Stimulated activated CD8-positive, alpha-beta memory T cell treated with anti-CD3 and anti-CD28 coated beads, Interleukin-12 subunit alpha, Interleukin-12 subunit beta, amount 100 ng/mL, for 24 hours (primary cell): ENCODE measurements at regions not wholly inside any gene's neighbourhood (a gene's known extent, or its start where the extent isn't known, plus 50 kb on each side); places are given as distances from the start of the nearest gene placed in this dataset.

Experiments used
- DNase-seq: peaks from one replicate; pipeline ENCODE4 v3.0.0-alpha.2; 2020; ENCODE audit errors: extremely low read depth

DNA sequence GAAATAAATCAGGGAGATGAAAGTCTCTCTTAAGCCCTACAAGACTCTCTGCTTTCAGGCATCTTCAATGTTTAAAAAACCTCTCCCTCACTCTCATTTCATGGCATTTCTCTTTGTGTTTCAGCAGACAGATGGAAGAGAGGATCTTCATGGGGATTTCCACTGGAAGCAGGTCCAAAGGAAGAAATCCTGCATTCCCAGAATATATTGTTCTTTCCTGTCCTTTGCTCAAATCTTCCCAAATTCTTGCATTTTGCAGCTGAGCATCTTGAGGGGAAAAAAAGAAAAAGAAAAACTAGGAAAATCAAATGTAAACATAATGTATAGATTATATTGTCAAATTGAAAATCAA, 382.2 kb downstream of the ENC1 start:
- no peak for DNase-seq

DNA sequence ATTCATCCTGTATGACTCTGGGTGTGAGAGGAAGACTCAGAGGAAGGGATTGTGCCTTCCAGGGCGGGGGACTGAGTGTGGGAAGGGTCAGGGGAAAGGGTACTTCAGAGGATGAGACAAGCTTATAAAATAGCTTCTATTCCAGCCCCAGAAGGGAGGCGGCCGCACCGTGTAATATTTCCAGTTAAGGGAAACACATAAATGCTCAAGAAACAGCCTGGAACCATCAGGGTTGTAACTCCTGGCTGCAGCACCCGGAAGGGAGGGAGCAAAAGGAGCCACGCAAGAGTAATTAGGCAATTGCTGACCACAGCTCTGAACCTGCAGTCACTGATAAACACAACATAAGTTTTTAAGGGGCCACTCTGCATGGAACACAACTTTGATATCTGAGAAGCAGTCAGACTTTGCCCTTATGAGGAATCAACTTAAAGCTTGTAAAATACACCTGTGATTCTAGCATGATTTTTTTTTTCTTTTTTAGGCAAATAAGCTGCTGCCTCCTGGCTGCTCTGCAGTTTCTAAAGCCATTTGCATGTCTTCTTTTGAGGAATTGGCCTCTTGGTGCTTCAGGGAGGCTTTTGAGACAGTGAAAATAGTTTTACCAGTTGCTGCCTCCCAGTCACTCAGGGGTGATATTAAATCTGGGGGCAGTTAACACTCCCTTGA, 382.7 kb downstream of the ENC1 start:
- DNase-seq, result no peak

DNA sequence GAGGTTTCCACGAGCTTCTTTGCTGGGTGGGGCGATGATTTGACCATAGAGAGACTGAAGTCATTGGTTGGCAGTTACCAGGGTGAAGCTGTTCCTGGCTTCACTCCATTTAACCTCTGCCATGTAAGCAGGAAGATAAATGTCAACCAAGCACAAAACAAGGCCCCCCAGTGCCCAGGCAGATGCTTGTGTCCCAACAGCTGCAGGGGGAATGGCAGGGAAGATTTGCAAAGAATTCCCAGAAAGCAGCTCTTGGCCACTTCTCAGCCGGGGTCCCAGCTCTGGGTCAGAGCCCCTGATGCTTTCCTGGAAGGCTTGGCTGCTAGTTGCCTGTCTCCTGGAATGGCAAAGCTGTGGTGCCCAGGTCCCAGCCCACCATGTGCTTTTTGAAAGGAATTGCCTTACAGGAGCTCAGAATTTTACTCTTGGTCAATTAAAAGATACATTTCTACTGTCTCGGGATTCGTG, 383.4 kb downstream of the ENC1 start:
- DNase-seq, result no peak

DNA sequence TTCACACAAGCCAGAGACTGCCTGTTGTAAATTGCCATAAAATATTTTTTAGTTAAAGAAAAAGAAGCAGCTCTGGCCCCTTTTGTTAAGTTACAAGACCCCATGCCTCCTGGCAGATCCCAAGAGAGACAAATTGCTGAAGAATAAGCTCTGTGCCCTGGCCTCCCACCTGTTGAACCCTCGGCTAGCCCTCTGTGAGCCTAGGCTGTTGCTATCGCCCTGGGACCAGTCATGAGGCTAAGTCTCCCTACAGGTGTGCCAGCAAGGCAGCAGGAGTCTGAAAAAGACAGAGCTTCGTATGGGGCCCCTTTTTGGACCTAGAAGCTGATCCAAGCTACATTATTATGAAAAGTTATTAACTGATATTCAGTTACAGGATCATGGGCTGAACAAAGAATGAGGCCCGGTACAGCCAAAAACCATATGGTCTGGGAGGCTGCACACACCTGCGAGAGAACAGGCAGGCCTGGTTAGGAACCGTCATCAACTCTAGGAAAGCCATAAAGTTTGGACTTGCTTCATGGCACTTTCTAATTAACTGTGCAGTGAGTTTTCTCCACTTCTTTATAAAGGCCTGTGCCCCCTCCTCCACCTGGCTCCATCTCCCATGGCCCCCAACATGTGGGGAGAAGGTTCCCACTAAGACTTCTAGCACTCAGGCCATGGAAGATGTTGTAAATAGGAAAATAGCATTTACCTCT, 384.7 kb downstream of the ENC1 start:
- DNase-seq, result no peak

DNA sequence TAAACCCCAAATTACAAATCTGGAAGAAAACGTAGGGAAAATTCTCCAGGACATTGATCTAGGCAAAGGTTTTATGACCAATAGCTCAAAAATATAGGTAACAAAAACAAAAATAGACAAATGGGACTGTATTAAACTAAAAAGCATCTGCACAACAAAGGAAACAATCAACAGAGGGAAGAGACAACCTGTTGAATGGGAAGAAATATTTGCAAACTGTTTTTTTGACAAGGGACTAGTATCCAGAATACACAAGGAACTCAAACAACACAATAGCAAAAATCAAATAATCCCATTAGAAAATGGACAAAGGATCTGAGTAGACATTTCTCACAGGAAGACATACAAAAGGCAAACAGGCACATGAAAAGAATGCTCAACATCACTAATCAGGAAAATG, 386.3 kb downstream of the ENC1 start:
- DNase-seq, result no peak

DNA sequence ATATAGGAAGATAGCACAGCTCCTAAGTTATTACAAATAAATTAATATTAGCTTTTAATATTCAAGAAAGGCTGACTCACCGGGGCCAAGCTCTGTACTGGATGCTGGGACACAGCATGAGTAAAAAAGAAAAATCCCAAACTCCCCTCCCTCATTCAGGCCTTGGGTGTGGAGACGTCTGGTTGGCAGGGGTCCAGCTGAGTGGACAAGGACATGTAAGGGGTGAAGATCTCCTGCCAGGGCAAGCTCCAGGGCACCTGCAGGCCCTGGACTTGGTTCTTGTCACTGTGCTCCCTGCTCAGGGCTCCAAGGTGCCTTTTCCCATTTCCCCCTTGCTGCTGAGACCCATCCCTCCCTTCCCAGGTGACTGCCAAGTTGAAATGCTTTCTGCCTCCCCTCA, 388.5 kb downstream of the ENC1 start:
- no peak for DNase-seq

DNA sequence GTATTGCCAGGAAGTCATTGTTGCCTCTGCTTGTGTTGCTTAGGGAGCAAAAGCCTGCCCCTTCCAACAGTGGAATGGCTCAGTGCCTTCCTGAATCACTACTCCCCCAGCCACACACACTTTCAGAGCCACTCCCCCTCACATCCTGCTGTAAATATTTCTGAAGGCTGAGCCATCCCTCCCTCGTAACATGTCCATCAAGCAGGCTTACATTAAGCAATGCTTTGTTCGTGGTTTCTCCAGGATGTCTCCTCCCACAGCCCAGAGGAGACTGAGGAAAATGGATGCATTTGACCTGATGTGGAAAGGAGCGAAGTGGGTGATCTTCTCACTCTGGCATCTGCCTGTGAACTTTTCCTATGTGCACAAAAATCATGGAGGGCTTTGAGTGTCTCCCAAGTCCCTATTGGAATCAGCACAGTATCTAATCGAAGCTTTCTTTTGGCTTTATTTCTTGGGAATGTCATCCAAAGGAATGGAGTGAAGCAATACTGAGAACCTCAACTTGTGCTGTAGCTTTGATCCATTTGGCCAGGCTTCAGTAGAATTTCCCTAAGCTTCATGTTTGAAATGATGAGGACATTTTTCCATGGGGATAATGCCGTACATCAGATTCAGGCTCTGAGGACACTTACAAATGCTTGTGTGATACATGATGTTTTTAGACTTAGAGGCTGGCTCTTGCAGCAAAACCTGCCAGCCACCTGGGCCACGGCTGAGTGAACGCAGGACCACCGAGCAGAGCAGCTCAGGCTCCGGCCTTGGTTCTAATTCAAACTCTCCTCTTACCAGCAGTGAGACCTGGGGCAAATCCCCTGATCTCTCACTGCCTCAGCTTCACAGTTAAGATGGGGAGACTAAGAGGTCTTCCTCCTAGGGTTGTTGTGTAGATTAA, 389.1 kb downstream of the ENC1 start:
- DNase-seq, result no peak

DNA sequence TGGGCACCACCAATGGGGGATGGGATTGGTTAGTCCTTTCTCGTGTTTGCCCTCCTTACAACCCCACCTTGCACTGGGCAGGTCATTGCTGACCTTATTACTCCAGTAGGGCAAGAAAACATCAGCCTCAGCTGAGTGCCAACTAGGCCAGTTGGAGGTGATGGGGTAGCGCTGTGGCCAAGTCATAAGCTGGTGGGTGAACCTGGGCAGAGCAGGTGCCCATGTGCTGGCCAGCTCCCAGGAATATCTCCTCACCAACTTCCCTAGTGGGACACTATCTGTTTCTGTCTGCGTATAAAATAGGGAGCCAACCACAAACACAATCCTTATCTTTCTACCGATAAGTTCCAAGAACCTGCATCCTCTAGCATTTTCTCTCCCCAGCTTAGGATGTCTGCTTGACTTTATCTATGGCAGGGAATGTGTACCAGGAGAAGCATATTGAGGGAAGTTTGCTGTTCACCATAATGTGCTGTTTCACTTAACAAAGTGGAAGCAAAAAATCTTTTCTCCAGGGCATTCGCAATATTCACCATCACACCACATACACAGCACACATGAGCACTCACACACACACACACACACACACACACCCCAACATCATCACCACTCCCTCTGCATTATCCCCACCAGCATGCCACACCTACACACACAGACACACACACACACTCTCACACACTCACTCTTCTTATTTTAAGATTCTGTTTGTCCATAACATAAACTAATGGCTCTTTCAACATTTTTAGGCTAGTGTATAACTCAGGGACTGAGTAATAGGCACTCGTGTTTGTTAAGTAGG, 390.0 kb downstream of the ENC1 start:
- no peak for DNase-seq

DNA sequence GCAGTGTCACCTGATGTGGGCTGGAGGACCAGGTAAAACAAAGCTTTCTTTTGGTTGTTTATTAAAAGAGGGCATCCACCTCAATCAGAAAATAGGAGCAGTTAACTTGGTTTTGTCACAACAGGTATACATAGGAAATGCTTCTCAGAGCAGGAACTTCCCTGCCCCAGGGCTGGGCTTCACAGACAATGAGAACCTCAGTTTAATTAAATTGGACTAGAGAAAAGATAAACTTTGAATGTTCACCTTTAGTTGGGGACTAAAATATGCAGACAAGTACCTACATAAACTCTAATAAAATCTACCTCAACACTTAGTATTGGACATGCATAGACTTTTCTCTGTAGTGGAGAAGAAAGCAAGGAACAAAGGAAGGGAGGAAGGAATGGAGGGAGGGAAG, 392.0 kb downstream of the ENC1 start:
- no peak for DNase-seq

DNA sequence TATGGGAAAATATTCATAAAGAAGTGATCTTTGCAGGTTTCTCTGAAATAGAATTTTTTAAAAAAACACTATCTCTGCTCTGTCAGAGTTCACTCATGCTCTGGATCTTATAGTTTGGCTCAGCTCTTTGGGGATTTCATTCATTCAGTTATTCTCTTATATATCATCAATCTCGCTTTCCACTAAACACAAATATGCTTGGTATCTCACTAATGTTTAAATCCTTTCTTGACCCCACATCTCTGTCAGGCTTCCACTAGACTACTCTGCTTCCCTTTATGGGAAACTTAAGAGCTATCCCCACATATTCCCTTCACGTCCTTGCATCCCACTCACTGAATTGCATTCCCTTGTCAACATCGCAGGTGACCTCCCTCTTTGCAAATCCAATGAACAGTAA, 396.1 kb downstream of the ENC1 start:
- DNase-seq, result no peak

DNA sequence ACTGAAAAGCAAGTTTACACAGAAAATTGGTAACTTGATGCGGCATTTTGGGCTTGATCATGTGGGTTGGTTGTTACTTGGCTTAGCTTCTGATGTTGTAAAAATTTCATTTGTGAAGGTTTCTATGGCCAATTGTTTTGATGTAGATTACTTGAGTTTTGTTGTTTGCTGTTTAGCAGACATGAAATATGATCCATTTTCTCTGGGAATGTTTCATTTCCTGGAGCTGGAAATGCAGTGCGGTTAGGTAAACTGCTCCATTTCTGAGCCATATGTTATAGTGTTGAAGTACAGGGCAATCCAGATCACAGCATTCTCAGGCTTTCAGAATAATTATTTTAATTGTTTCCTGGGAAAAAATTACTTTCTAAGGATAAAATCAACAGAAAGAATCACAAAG, 396.9 kb downstream of the ENC1 start:
- DNase-seq, result no peak

DNA sequence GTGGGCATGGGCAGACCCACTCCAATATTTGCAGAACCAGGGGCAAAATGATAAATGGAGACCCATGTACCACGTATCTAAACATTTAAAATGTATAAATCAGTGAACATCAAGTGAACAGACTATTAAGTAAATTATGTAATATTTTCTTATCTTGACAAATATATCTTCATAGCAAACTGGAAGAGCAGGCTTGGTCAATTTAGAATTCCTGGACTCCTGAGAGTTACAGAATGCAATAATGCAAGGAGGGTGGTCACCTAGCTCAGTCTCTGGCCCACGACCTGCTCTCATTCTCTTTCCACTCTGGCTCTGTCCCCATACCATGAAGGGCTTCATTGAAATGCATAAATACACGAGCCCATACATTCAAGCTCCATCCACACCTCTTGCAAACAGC, 398.0 kb downstream of the ENC1 start:
- no peak for DNase-seq

DNA sequence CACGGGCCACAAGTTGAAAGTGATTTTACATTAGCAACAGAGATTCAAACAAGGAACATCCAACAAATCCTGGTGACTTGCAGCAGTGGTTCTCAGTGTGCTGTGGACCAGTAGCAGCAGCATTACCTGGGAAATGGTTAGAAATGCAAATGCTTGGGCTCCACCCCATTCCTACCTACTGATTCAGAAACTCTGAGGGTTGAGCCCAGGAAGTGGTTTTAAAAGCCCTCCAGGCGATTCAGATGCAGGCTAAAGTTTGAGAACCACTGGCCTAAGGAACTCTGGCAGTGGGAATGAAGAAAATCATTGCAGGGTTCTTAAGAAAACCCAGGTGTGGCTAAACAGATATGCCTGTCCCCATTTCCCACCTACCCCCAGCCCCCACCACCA, 398.8 kb downstream of the ENC1 start:
- DNase-seq, result no peak

DNA sequence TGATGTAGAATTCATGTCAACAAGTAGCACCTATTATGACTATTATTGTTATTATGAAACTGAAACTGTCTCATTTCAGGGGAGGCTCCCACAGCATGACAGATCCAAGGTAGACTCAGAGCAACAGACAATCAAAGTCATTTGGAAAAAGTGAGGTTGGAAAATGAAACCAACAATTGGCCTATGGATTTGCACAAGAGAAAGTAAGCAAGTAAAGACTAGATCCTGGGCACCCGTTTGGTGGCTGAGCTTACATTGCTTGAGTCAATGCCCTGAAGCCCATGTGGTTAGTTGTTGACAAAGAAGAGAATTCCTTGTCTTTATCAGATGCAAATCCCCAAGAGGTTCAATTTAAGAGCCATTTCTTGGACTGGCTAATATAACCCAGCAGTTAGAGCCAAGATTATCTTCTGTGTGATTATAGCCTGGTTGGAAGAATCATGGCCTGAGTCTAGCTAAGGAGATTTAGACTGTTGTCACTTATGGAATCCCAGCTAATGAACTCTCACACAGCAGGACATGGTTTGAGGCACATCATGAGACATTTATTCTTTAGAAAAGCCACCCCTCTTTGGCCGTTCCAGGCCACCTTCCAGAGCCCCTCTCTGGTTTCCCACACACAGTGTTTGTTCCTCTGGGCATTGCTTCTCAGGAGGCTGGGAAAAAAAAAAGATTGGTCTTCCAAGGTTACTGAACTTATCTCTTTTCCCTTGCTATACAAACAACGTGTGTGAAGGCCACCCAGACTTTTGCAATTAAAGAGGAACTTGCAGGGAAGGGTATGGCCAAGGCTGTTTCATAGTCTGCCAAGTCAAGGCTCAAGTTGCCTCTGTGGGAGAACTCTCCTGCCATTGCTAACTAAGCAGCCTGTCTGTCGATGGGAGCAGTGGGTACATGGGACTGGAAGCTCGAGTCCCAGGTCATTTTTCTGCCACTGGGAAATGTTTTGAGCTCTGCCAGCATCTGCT, 399.5 kb downstream of the ENC1 start:
- DNase-seq, result no peak

DNA sequence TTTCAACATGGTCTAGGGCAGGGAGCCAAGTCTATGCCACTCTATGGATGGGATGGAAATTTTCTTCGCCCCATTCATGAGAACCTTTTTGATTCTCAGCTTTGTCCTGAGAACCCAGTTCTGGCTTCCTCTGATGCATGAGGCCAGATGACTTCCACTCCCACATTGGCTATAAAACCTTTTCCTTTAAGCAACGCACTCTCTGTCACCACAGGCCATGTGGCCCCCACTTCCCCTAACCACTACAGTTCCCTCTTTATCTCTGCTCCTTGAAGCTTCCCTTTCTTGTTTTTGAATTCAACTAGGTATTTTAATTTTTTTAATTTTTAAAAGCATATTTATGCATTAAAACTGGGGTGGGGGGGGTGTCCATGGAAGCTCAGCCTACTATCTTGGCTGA, 401.3 kb downstream of the ENC1 start:
- DNase-seq, result no peak

DNA sequence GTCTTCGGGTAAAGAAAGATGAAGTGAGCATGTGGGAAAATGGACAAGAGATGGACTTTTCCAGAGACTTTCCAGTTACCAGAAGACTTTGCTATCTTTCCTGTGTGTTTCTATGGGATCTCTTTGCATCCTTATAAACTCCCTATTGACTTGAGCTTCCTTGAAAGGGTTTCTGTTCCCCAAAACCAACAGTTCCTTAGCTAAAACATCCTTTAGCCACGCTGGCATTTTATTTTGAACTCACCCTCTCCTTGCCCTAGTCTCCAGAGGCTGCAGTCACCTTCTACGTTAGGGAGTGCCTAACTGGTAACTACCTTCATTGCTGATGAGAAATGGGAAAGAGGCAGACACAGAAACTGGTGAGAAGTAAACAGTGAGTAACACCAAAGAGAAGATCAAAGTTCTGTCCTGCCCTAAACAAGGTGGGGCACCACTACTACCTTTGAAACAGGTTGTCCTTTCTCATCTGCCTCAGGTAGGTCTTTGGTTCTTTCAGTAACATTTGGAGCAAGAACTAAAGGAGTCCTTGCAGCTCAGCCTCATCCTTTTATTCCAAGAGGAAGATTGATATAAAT, 402.9 kb downstream of the ENC1 start:
- DNase-seq, result no peak

DNA sequence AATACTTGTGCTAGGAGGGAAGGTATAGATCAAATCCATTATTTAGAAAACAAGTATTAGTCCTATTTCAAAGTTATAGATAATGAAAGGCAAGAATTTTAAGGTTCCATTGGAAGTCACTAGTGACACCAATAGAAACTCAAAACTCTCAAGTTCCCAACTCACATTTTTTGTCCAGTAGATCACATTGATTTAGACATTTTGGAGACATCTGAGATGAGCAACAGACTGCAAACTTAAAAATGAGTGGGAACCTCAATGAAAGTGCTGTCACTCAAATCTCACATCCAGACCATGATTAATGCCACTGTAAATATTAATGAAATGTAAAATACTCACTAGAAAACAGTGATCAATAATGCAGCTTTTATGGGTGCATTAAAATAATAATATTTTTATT, 405.0 kb downstream of the ENC1 start:
- DNase-seq, result no peak

DNA sequence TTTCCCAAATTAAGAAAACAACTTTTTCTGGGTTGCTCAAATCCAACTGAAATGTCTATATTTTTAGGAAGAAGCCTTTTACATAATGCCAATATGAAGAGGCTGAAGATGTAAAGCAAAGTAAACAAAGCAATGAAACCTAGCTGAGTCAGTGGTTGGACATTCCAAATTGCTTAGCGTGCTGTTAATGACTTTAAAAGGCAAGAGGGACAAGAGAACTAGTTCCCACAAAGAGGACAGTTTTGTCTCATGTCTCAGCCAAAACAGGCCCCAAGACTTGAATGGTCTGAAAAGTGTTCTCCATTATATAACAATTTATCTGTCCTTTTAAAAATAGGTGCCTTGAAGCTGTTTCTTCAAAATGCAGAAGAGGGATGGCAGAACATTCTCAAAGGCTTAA, 407.0 kb downstream of the ENC1 start:
- no peak for DNase-seq

DNA sequence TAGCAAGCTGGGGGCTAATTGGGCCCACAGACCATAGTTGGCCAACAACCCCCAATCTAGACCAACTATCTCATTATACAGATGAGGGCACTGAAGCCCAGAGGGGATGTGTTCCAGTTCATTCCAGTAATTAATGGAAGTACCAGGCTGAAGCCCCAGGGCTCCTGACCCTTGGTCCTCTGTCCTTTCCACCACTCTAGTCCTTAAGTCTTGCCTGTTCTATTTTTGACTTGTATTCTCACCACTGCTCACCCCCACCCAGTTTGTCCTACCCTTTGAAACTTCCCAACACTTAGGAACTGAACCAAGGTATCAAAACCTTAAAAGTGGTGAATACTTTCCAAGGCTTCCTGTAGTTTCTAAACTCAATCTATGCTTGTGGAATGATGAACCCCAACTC, 407.4 kb downstream of the ENC1 start:
- no peak for DNase-seq

DNA sequence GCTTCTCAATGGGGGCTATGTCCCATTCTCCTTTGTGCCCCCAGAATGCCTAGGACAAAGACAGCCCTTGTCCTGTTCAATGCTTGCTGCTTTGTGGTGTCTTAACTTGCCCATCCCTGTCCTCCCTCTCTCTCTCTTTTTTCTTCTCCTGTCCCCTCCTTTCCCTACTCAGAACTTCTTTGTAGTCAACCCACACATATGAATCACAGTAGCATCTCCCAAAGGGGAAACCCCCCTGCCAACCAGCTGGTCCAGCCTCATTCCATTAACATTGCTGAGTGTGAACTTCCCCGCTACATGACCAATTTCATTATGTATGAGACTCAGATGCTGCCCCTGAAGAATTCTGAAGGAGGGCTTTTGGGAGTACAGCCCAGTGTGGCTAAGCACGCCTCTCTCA, 408.3 kb downstream of the ENC1 start:
- DNase-seq, result no peak

DNA sequence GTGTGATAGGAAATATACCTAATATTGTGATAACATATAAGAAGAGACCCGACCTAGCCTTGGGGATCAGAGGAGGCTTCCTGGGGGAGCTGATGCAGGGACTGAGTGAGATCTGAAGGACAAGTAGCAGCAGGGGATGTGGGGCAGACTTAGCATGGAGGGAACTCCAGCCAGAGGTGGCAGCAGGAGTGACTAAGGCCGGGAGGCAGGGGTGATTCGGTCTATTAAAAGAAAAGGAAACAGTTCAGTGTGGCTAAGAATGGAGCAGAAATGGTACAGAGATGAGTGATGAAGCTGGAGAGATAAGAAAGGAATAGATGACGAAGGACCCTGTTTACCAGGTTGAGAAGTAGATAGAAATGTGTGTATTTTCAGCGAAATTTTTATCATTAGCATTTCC, 408.8 kb downstream of the ENC1 start:
- DNase-seq, result no peak
